OCI-LY1 (cell line): ENCODE measurements at regions not wholly inside any gene's neighbourhood (a gene's known extent, or its start where the extent isn't known, plus 50 kb on each side); places are given as distances from the start of the nearest gene placed in this dataset.

Experiments
- H2AFZ ChIP-seq: fragments of 200-600 bp; sonication (generic), shearing (Covaris generic); 2 replicates; pipeline ENCODE4 v1.6.0; 2014; ENCODE audit warnings: antibody characterized with exemption, mild to moderate bottlenecking, low read length
- H3F3A ChIP-seq: fragments of 200-600 bp; sonication (generic), shearing (Covaris generic); 2 replicates; pipeline ENCODE4 v1.6.0; 2014; ENCODE audit warnings: mild to moderate bottlenecking, antibody characterized with exemption, low read length, moderate library complexity; ENCODE audit not compliant: insufficient read depth
- H3K27ac ChIP-seq: fragments of 200-600 bp; sonication (generic); 2 replicates; pipeline ENCODE4 v1.5.1; 2014; ENCODE audit warnings: low read length, mixed run types, mild to moderate bottlenecking, low read depth; ENCODE audit not compliant: poor library complexity, severe bottlenecking
- H3K27me3 ChIP-seq: fragments of 200-600 bp; sonication (generic); 2 replicates; pipeline ENCODE4 v1.6.0; 2014; ENCODE audit warnings: antibody characterized with exemption, mild to moderate bottlenecking, low read length, moderate library complexity; ENCODE audit not compliant: insufficient read depth
- H3K36me3 ChIP-seq: fragments of 200-600 bp; sonication (generic); 2 replicates; pipeline ENCODE4 v1.6.1; 2014; ENCODE audit warnings: mild to moderate bottlenecking, antibody characterized with exemption, low read length, moderate library complexity, mixed read lengths; ENCODE audit not compliant: insufficient read depth
- H3K4me1 ChIP-seq: fragments of 200-600 bp; sonication (generic); 2 replicates; pipeline ENCODE4 v1.5.1; 2014; ENCODE audit warnings: mild to moderate bottlenecking, low read length, moderate library complexity; ENCODE audit not compliant: insufficient read depth, severe bottlenecking
- H3K4me2 ChIP-seq: fragments of 200-600 bp; sonication (generic), shearing (Covaris generic); 2 replicates; pipeline ENCODE4 v1.6.1; 2014; ENCODE audit warnings: low read length
- H3K4me3 ChIP-seq: fragments of 200-600 bp; sonication (generic); 2 replicates; pipeline ENCODE4 v1.5.1; 2014; ENCODE audit warnings: low read length, low read depth, mild to moderate bottlenecking, mixed read lengths; ENCODE audit not compliant: poor library complexity, severe bottlenecking
- H3K79me2 ChIP-seq: fragments of 200-600 bp; shearing (Covaris generic); 2 replicates; pipeline ENCODE4 v1.6.1; 2016; ENCODE audit warnings: mixed run types, low read length, mixed read lengths; ENCODE audit not compliant: insufficient read depth
- H3K9ac ChIP-seq: fragments of 200-600 bp; sonication (generic), shearing (Covaris generic); 2 replicates; pipeline ENCODE4 v1.6.1; 2014; ENCODE audit warnings: mild to moderate bottlenecking, low read length, mixed read lengths
- H3K9me2 ChIP-seq: fragments of 200-600 bp; sonication (generic), shearing (Covaris generic); 2 replicates; pipeline ENCODE4 v1.6.1; 2014; ENCODE audit warnings: low read depth, mild to moderate bottlenecking, low read length, mixed read lengths
- H3K9me3 ChIP-seq: fragments of 200-600 bp; shearing (Covaris generic); 2 replicates; pipeline ENCODE4 v1.6.1; 2014; ENCODE audit warnings: low read length, mixed read lengths
- H4K20me1 ChIP-seq: fragments of 200-600 bp; sonication (generic), shearing (Covaris generic); 2 replicates; pipeline ENCODE4 v1.6.0; 2016; ENCODE audit warnings: mild to moderate bottlenecking, low read length; ENCODE audit not compliant: insufficient read depth
- EZH2 ChIP-seq: fragments of 200-600 bp; sonication (generic), shearing (Covaris generic); IDR thresholded peaks from 2 replicates; pipeline ENCODE4 v1.8.0; 2017; ENCODE audit warnings: borderline replicate concordance, mixed run types, mild to moderate bottlenecking, antibody characterized with exemption, low read length, moderate library complexity, mixed read lengths
- TF ChIP-seq, protein P1 (sequence below): fragments of 200-600 bp; sonication (generic), shearing (Covaris generic); IDR thresholded peaks from 2 replicates; pipeline ENCODE4 v1.5.1; 2017; ENCODE audit warnings: mild to moderate bottlenecking, antibody characterized with exemption, low read length, moderate library complexity, mixed read lengths

DNA sequence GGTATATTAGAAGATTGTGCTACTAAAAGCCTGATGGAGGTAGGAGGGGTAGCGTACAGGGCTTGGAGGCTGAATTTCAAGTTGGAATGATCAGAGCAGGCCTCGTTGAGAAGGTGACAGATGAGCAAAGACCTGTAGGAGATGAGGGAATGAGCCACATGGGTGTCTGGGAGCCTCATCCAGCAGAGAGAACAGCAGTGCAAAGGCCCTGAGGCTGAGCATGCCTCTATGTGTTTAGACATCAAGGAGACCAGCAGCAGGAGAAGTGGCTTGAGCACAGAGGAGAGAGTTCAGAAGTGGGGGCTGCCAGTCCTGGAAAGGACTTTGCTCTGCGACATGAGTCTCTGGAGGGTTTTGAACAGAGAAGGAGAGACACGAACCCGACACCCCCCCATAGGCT is 111.7 kb downstream of the TMEM130 start:
- Histone ChIP-seq H3K9me3 (no peaks in the 10 kb centered on the region), H4K20me1 (no peaks in the 10 kb centered on the region), H3K36me3 (no peaks in the 10 kb centered on the region), H3K9ac (no peak overlapping the region), H3K27ac (no peak overlapping the region), H3K9me2 (no peaks in the 10 kb centered on the region), H3K4me2 (no peak overlapping the region), H3K4me3 (no peak overlapping the region), H3K4me1 (peaks cover 3% of the 10 kb centered on the region), H3K79me2 (no peaks in the 10 kb centered on the region), H3F3A (no peaks in the 10 kb centered on the region), H3K27me3 (peaks cover 14% of the 10 kb centered on the region; the same call in 1 of the 2 replicates), H2AFZ (no peak overlapping the region)
- no peak for TF ChIP-seq EZH2
- TF ChIP-seq, protein P1, sequence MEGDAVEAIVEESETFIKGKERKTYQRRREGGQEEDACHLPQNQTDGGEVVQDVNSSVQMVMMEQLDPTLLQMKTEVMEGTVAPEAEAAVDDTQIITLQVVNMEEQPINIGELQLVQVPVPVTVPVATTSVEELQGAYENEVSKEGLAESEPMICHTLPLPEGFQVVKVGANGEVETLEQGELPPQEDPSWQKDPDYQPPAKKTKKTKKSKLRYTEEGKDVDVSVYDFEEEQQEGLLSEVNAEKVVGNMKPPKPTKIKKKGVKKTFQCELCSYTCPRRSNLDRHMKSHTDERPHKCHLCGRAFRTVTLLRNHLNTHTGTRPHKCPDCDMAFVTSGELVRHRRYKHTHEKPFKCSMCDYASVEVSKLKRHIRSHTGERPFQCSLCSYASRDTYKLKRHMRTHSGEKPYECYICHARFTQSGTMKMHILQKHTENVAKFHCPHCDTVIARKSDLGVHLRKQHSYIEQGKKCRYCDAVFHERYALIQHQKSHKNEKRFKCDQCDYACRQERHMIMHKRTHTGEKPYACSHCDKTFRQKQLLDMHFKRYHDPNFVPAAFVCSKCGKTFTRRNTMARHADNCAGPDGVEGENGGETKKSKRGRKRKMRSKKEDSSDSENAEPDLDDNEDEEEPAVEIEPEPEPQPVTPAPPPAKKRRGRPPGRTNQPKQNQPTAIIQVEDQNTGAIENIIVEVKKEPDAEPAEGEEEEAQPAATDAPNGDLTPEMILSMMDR, result no peak

DNA sequence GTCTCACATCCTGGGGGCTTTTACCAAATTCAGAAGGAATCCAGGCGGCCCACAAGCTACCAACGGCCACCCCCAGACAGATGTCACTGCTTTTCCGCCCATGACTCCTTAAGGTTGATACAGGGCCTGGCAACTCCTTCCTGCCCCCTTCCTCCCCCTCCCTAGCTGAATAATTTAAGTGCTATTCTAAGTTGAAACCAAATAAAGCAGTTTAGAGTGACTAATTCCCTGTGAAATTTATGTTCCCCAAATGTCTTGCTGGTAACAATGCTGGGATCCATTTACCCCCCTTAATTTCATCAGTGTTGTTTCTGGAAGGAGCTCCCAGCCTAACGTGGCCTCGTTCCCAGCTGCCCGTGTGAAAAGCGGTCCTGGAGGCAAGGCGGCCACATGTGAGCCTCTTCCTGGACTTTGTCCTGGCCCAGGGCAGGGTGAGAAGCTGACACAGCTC is 109.6 kb downstream of the TMEM130 start:
- Histone ChIP-seq H3K27ac (no peak overlapping the region), H3K9me2 (no peaks in the 10 kb centered on the region), H2AFZ (no peak overlapping the region), H3K79me2 (no peaks in the 10 kb centered on the region), H4K20me1 (no peaks in the 10 kb centered on the region), H3F3A (no peaks in the 10 kb centered on the region), H3K4me2 (no peak overlapping the region), H3K36me3 (no peaks in the 10 kb centered on the region), H3K4me3 (no peak overlapping the region), H3K4me1 (no peaks in the 10 kb centered on the region), H3K9me3 (no peaks in the 10 kb centered on the region), H3K9ac (no peak overlapping the region), H3K27me3 (peaks cover 14% of the 10 kb centered on the region; the same call in 1 of the 2 replicates)
- no peak for TF ChIP-seq EZH2
- TF ChIP-seq, protein P1, result no peak

DNA sequence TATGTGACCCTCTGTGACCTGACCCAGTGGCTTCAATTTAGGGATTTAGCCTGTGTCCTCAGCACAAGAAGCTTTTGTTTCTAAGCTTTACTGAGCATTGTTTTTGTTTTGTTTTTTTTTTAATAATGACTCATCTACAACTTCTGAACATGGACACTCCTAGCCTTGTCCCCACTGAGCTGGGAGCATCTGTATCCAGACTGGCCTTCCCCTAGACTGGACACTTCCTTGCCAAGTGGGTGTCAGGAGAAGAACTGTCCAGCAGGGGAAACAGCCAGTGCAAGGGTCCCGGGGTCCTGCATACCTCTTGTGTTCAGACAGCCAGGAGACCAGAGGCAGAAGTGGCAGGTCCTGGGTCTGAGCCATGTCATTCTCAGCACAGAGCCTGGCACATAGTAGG is 108.6 kb downstream of the TMEM130 start:
- Histone ChIP-seq H2AFZ (no peak overlapping the region), H3K27ac (no peak overlapping the region), H3K36me3 (no peaks in the 10 kb centered on the region), H3K4me3 (no peak overlapping the region), H3K9me2 (no peaks in the 10 kb centered on the region), H3K4me2 (no peak overlapping the region), H3K27me3 (peaks cover 14% of the 10 kb centered on the region; the same call in 1 of the 2 replicates), H3K4me1 (no peaks in the 10 kb centered on the region), H3K79me2 (no peaks in the 10 kb centered on the region), H4K20me1 (no peaks in the 10 kb centered on the region), H3K9me3 (no peaks in the 10 kb centered on the region), H3K9ac (no peak overlapping the region), H3F3A (no peaks in the 10 kb centered on the region)
- TF ChIP-seq EZH2, result no peak
- TF ChIP-seq, protein P1, result no peak
